B cell (primary cell): ENCODE measurements at regions not wholly inside any gene's neighbourhood (a gene's known extent, or its start where the extent isn't known, plus 50 kb on each side); places are given as distances from the start of the nearest gene placed in this dataset.

Experiments
- ATAC-seq: fragments of 200-7000 bp; cut with Tn5 transposase; one replicate; pipeline ENCODE4 v1.10.0; 2021; ENCODE audit warnings: low read depth, mild to moderate bottlenecking, moderate number of reproducible peaks, moderate library complexity
- CTCF ChIA-PET: fragments of 350-600 bp; sonication (Branson Sonifier 250); formaldehyde crosslinking; loops from one replicate; lab custom pipeline; 2021; ENCODE audit warnings: antibody characterized with exemption, inconsistent platforms; lab: Charles Lee
- POLR2A ChIA-PET: fragments of 350-600 bp; sonication (Branson Sonifier 250); formaldehyde crosslinking; loops from one replicate; lab custom pipeline; 2021; ENCODE audit warnings: antibody characterized with exemption; lab: Charles Lee
- DNase-seq: peaks from one replicate; pipeline ENCODE4 v3.0.0; 2013
- H2AFZ ChIP-seq: 2 replicates; pipeline ENCODE4 v1.6.1; 2012; ENCODE audit warnings: mild to moderate bottlenecking, low read depth, low read length; ENCODE audit not compliant: insufficient read depth, poor library complexity, severe bottlenecking
- H3K27ac ChIP-seq, 2 donors: 1 replicate in 1 of 2; 2 replicates in 1 of 2; pipeline ENCODE4 v1.5.1; 2012 to 2013; ENCODE audit warnings: low read length in 2 of 2, mild to moderate bottlenecking in 2 of 2, moderate library complexity in 1 of 2
- H3K27me3 ChIP-seq, 4 experiments: fragments of 200-600 bp in 1 of 4; sonication (generic) in 1 of 4; replicated peaks in 1 of 4; 1 replicate in 2 of 4; 2 replicates in 2 of 4; pipeline versions ENCODE4 v1.6.1 to v1.7.0; 2013 to 2016; ENCODE audit warnings: low read length in 3 of 4, mild to moderate bottlenecking in 2 of 4, mixed read lengths in 1 of 4, moderate library complexity in 1 of 4; ENCODE audit not compliant: insufficient read depth in 4 of 4, control insufficient read depth in 3 of 4; ENCODE audit errors: control extremely low read depth in 1 of 4
- H3K36me3 ChIP-seq, 2 experiments: replicated peaks in 1 of 2; 1 replicate in 1 of 2; 2 replicates in 1 of 2; pipeline versions ENCODE4 v1.6.1 to v1.7.1; 2013; ENCODE audit warnings: low read length in 1 of 2; ENCODE audit not compliant: insufficient read depth in 2 of 2, control insufficient read depth in 1 of 2; ENCODE audit errors: control extremely low read depth in 1 of 2, extremely low read depth in 1 of 2
- H3K4me1 ChIP-seq, 2 donors: fragments of 200-600 bp in 1 of 2; sonication (generic) in 1 of 2; 1 replicate in 1 of 2; 2 replicates in 1 of 2; pipeline versions ENCODE4 v1.5.1 to v1.6.1; 2013 to 2017; ENCODE audit warnings: low read length in 2 of 2; ENCODE audit not compliant: control insufficient read depth in 2 of 2, insufficient read depth in 2 of 2
- H3K4me2 ChIP-seq: replicated peaks from 2 replicates; pipeline ENCODE3; 2012; ENCODE audit warnings: mild to moderate bottlenecking, low read depth, low read length; ENCODE audit not compliant: poor library complexity, severe bottlenecking
- H3K4me3 ChIP-seq, 5 experiments: fragments of 200-600 bp in 1 of 5; sonication (generic) in 1 of 5; 1 replicate in 3 of 5; 2 replicates in 2 of 5; pipeline versions ENCODE4 v1.5.1 to v1.7.0; 2011 to 2016; ENCODE audit warnings: low read length in 4 of 5, mild to moderate bottlenecking in 4 of 5, low read depth in 2 of 5, control low read depth in 1 of 5, moderate library complexity in 1 of 5; ENCODE audit not compliant: insufficient read depth in 1 of 5; ENCODE audit errors: control extremely low read depth in 1 of 5, extremely low read depth in 1 of 5
- H3K79me2 ChIP-seq: fragments of 200-600 bp; sonication (generic); one replicate; pipeline ENCODE4 v1.6.0; 2016; ENCODE audit warnings: low read length; ENCODE audit not compliant: control insufficient read depth, insufficient read depth
- H3K9ac ChIP-seq: fragments of 200-600 bp; sonication (generic); 2 replicates; pipeline ENCODE4 v1.6.1; 2017; ENCODE audit warnings: mild to moderate bottlenecking, low read length, moderate library complexity
- H3K9me3 ChIP-seq, 3 donors: one replicate each; pipeline versions ENCODE4 v1.6.1 to v1.7.1; 2013; ENCODE audit warnings: low read length in 2 of 3; ENCODE audit not compliant: control insufficient read depth in 2 of 3, insufficient read depth in 1 of 3; ENCODE audit errors: control extremely low read depth in 1 of 3
- H4K20me1 ChIP-seq: 2 replicates; pipeline ENCODE4 v1.6.0; 2012; ENCODE audit warnings: mild to moderate bottlenecking, low read length; ENCODE audit not compliant: insufficient read depth, control insufficient read depth, poor library complexity, severe bottlenecking
- H3K27ac Mint-ChIP-seq: one replicate; pipeline ENCODE4 v1.8.0; 2021; ENCODE audit warnings: mixed read lengths
- H3K27me3 Mint-ChIP-seq: one replicate; pipeline ENCODE4 v1.8.0; 2021; ENCODE audit warnings: mixed read lengths
- H3K4me1 Mint-ChIP-seq: one replicate; pipeline ENCODE4 v1.8.0; 2021; ENCODE audit warnings: mixed read lengths
- H3K4me3 Mint-ChIP-seq: one replicate; pipeline ENCODE4 v1.8.0; 2021; ENCODE audit warnings: mixed read lengths
- H3K9me3 Mint-ChIP-seq: one replicate; pipeline ENCODE4 v1.8.0; 2022; ENCODE audit warnings: mixed read lengths; ENCODE audit not compliant: insufficient read depth
- CTCF ChIP-seq: fragments of 200-600 bp; IDR thresholded peaks from one replicate; pipeline ENCODE4 v1.8.0; 2022; ENCODE audit warnings: antibody characterized with exemption, mild to moderate bottlenecking
- EZH2 ChIP-seq: IDR thresholded peaks from 2 replicates; pipeline ENCODE4 v1.6.1; 2012; ENCODE audit warnings: borderline replicate concordance, low read depth, mild to moderate bottlenecking, moderate library complexity, low read length; ENCODE audit not compliant: insufficient read depth, poor library complexity, severe bottlenecking
- WGBS: methylation state at CpG from one replicate; pipeline ENCODE4 v1.1.5; 2013; ENCODE audit warnings: missing lambda C conversion rate; ENCODE audit not compliant: insufficient coverage; 5-methylcytosine and 5-hydroxymethylcytosine counted together
- intact Hi-C: fragments of 100-400 bp; cut with micrococcal nuclease; formaldehyde crosslinking; loops from one replicate; pipeline ENCODE4 v1.10.0; 2022

GRCh38 chr5:89059274-89059673 is 176.3 kb upstream of the MEF2C start:
- no peaks in the 10 kb centered on the region for H3K9me3 Mint-ChIP-seq
- H2AFZ ChIP-seq, result no peak overlapping the region
- no peaks in the 10 kb centered on the region for H3K79me2 ChIP-seq
- intact Hi-C loops, result no loop called here
- H3K27me3 Mint-ChIP-seq, result no peaks in the 10 kb centered on the region
- no peak overlapping the region for H3K4me3 Mint-ChIP-seq
- ChIA-PET POLR2A (no interaction called here), CTCF (no interaction called here)
- H4K20me1 ChIP-seq, result no peaks in the 10 kb centered on the region
- no peak overlapping the region for H3K4me3 ChIP-seq
- H3K36me3 ChIP-seq, result no peaks in the 10 kb centered on the region
- WGBS, result no CpG with 5 or more reads among the region's 1 CpG
- no peak overlapping the region for H3K27ac Mint-ChIP-seq
- no peak for ATAC-seq
- no peak overlapping the region for H3K9ac ChIP-seq
- no peak for DNase-seq
- H3K27ac ChIP-seq, result no peak overlapping the region
- H3K4me1 Mint-ChIP-seq, result peaks cover under 1% of the 10 kb centered on the region
- no peak overlapping the region for H3K4me2 ChIP-seq
- H3K9me3 ChIP-seq, result no peaks in the 10 kb centered on the region
- no peak for TF ChIP-seq CTCF
- no peak for TF ChIP-seq EZH2
- no peaks in the 10 kb centered on the region for H3K27me3 ChIP-seq
- H3K4me1 ChIP-seq, result no peaks in the 10 kb centered on the region

- no peak overlapping the region for H3K4me3 Mint-ChIP-seq
- Histone ChIP-seq H2AFZ (no peak overlapping the region), H3K4me1 (no peaks in the 10 kb centered on the region), H3K9me3 (peaks cover 0 to 4% (median 0%) of the 10 kb centered on the region in 3 donors), H3K36me3 (no peaks in the 10 kb centered on the region), H4K20me1 (no peaks in the 10 kb centered on the region), H3K4me3 (no peak overlapping the region), H3K27me3 (no peaks in the 10 kb centered on the region), H3K27ac (no peak overlapping the region), H3K9ac (no peak overlapping the region), H3K4me2 (no peak overlapping the region), H3K79me2 (no peaks in the 10 kb centered on the region)
- peaks cover 2% of the 10 kb centered on the region for H3K4me1 Mint-ChIP-seq
- H3K9me3 Mint-ChIP-seq, result peaks cover 6% of the 10 kb centered on the region
- H3K27ac Mint-ChIP-seq, result no peak overlapping the region
- no peaks in the 10 kb centered on the region for H3K27me3 Mint-ChIP-seq
- DNase-seq, result no peak
- no peak for ATAC-seq
- WGBS, result no CpG with 5 or more reads among the region's 3 CpGs
- intact Hi-C loops, result no loop called here
- ChIA-PET POLR2A (no interaction called here), CTCF (interaction anchor here (1.6 kb wide), 1 partner anchor 10 kb away, joined by 3 read pairs; no protein-coding TSS in a partner anchor)
- TF ChIP-seq EZH2, result no peak
- no peak for TF ChIP-seq CTCF
These were observed 172.7 kb upstream of the MEF2C start for GRCh38 chr5:89055695-89056085.
